Tongue (tissue), 1 donor: ENCODE measurements at regions not wholly inside any gene's neighbourhood (a gene's known extent, or its start where the extent isn't known, plus 50 kb on each side); places are given as distances from the start of the nearest gene placed in this dataset.
A peak's percentile ranks its signal among the peaks of the same experiment; 100 is the strongest.

Source experiments
- DNase-seq: peaks from one replicate; pipeline ENCODE4 v3.0.0-alpha.2; 2015

GRCh38 chr20:48405909-48406308, 421.9 kb downstream of the PREX1 start:
- DNase-seq: no peak

GRCh38 chr20:48404598-48404997, 423.2 kb downstream of the PREX1 start:
- no peak for DNase-seq

DNA sequence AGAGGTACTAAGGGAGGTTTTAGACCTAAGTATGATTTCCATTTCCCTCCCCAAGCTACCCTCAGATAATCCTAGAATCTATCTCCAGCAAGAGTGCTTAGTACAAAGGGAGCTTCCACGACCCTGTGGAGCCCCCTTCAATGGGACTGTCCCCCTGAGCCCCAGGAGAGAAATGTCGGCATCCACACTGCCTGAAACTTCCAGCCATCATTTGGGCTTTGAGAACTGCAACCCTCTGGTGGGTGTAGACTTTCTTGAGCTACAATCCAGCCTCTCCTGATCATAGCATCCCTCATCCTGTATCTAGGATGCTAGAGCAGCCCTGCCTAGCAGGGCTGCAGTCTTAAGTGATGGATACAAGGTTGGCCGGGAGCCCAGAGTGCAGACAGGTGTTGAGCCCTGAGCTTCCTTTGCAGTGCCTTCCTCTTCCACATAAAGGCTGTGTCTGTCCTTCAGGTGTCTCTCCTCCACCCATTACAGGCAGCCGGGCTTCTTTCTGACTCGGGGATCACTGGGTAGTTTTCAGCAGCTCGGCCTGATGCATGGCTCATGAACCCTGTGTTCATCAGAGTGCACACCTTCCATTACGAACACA, 424.5 kb downstream of the PREX1 start:
- no peak for DNase-seq

DNA sequence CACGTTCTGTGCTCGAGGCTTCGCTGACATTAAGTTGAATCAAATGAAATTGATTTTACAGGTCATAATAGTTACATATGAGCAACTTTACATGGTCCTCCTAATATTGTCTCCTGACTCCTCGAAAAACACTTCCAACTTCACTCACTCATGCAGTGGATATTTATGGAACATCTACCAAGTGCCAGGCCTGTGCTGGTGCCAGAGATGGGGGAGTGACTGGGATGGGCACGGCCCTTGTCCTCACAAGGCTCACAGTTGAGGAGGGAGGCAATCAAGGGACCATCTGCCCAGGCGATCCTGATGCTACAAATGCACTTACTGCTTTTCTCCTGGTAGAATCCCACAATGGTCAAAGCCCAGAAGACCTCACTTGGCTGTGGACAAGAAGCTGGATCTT, 426.4 kb downstream of the PREX1 start:
- no peak for DNase-seq

- DNase-seq: no peak
Observed at GRCh38 chr20:48400009-48400408, 427.8 kb downstream of the PREX1 start.

GRCh38 chr20:48398506-48399449, 429.0 kb downstream of the PREX1 start:
- peak; percentile 91 for DNase-seq

- DNase-seq: peak; percentile 94
Observed at GRCh38 chr20:48396981-48397861, 430.6 kb downstream of the PREX1 start.

DNA sequence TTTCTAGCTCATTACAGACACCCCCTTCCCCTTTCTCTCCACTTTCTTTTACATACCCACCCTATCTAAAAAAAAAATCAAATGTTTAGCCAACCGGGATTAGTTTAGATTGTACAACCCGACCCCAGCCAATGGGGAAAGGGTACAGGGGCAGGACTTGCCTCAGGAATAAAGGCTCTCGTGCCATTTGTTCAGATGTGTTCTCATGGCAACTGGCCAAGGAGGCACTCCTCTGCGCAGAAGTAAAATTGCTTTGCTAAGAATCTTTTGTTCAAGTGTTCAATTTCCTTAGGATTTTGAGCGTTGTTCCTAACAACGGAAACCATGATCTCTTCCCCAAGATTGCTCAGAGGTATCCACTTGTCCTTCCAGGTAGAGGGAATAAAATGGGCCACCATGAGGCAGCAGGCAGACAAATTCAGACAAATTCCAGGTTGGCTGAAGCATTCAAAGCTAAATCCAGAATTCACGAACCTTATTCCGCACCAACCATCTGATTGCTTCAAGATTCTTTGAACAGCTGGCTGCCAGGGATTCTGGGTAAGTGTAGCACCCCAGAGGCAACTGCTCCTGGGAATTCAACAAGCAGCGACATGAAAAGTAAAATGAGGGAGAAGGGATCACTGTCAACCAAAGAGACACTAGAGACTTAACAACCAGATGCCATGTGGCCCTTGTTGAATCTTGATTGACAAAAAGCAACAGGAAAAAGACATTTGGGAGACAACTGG, 431.8 kb downstream of the PREX1 start:
- DNase-seq: peak; percentile 53

GRCh38 chr20:48394415-48395081, 433.3 kb downstream of the PREX1 start:
- DNase-seq: no peak

DNA sequence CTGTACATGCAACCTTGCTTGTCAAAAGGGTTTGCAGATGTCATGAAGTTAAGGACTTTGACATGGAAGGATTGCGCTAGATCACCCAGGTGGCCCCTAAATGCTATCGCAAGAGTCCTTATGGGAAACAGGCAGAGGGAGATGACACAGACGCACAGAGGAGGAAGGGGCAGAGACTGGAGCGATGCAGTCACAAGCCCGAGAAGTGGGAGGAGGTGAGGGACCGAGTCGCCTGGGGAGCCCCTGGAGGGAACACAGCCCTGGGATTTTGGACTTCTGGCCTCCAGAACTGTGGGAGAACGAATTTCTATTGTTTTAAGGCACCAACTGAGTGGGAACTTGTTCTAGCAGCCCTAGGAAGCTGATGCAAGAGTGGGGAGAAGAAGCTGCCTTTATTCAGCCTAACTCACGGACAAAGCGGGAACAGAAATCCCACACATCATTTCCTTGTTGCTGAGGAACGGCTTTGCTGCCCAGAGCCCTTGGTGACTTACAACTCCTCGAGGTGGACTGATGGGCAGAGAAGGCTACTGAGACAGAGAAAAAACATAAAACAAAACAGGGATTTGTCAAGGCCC, 434.0 kb downstream of the PREX1 start:
- DNase-seq: no peak

GRCh38 chr20:48393311-48393685, 434.5 kb downstream of the PREX1 start:
- no peak for DNase-seq

DNA sequence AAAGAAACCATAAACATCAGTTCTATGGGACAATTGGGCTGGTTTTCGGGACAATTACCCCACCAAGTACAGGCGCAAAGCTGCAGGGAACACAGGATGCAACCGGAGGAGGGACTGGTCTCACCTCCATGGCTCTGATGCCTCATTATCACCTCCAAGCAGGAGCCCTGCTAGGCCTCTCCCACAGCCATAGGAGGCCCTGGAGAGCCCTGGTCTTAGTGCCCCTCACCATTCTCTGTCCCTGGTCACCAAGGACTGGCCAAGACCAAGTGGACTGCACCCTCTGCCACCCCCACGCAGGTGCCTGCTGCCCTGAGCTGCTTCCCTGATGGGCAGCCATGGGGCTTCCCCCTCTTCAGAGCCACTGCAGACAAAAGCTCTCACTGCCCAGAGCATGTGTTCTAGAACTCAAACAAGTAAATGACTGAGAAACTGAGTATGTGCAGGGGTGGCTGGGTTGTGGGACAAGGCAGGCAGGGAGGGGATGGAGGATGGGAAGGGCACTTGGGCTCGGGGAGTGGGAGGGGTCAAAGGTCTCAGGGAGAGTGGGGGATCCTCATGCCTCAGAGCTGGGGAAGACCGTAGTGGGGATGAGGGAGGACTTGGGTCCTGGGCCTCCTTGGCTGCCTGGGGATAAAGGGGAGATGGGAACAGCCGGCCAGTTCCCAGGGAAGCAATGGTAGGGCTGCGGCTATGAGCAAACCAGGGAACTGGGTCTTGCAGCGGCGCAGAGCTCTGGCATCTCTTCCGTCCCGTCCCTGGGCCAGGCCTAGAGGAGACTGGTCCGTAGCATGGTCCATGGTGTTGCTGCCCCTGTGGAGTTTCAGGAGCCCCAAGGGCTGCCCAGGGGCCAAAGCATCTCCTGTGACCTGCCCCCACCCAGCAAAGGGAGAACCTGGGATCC, 435.1 kb downstream of the PREX1 start:
- DNase-seq: no peak

DNA sequence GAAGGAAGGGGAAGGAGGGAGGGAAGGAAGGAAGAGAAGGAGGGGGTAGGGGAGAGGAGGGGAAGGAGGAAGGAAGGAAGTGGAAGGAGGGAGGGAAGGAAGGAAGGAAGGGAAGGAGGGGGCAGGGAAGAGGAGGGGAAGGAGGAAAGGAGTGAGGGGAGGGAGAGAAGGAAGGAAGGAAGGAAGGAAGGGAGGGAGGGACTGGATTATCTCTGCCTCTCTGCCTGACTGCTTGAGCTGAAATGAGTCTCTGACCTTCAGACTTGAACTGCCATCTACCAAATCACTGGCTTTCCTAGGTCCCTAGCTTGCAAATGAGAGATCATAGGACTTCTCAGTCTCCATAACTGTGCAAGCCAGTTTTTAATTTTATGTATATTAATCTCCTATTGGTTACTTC, 436.8 kb downstream of the PREX1 start:
- no peak for DNase-seq

- no peak for DNase-seq
Observed at GRCh38 chr20:48387675-48388074, 440.1 kb downstream of the PREX1 start.

DNA sequence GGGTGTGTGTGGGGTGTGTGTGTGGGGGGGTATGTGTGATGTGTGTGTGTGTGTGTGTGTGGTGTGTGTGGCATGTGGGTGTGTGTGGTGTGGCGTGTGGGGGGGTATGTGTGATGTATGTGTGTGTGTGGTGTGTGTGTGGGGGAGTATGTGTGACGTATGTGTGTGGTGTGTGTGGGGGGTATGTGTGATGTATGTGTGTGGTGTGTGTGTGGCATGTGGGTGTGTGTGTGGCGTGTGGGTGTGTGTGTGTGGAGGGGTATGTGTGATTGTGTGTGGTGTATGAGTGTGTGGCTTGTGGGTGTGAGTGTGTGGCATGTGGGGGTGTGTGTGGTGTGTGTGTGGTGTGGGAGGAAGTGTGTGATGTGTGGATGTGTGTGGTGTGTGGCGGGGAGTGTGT, 442.3 kb downstream of the PREX1 start:
- no peak for DNase-seq

DNA sequence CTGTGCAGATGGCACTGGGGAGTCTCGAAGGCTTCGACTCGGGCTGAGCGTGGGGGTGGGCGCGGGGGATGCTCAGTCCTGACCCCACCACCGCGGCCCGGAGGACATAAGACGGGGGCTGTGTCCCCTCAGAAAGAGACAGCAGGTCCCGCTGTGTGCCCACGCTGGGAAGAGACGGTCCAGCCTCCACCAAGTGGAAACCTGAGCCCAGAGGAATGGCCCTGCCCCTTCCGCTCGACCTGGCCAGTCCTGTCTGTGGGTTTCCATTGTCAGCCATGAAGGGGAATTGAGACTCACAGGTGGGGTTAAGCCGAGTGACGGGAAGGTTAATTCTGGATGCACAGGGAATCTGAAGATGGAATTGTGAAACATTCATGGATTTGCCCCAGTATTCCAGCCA, 442.7 kb downstream of the PREX1 start:
- DNase-seq: no peak

DNA sequence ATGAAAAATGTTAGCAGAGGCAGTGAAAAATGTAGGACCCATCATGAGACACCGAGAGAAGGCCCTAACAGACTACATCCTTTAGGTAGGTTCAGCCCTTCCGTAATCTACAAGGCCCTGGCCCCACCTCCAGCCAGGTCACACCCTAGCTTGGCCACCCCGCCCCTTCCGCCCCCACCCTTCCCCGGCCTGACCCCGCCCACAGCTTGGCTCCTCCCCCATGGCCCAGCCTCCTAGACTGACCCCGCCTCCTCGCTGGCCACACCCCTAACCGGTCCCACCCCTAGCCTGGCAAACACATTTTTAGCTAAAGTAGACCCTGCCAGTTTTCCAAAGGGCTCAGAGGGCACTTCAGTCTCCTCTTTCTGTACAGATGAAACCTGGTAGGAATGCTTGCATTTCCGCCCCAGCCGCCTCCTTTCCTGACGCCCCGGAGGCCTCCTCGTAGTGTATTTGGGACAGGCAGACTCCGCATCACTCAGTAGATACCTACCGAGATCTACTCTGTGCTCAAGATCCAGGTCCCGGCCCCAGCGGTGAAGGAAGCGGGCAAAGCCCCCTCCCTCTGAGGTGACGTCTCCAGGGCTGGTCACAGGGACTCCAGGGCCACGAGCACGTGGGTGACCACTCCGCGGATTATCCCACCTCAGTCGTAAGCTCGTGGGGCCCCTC, 443.5 kb downstream of the PREX1 start:
- DNase-seq: no peak

DNA sequence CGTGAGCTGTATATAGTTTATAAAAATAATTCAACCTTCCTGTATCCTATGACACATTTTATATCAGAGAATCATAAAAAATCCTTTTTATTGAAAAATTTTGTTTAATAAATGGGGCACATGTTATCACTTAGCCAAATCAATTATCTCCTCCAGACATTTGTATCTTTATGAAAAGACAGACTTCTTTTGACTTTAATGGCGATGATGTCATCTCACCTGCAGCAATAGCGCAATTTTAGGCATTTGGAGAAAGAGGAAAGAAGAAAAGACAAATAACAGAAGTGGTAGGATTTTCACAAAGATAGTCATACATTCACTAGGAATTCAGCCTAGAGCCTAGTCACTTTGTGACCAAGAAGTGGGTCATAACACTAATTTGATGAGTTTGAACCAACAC, 444.5 kb downstream of the PREX1 start:
- DNase-seq: no peak

GRCh38 chr20:48382304-48382703, 445.5 kb downstream of the PREX1 start:
- no peak for DNase-seq
